ENCODE measurements at regions not wholly inside any gene's neighbourhood (a gene's known extent, or its start where the extent isn't known, plus 50 kb on each side); places are given as distances from the start of the nearest gene placed in this dataset.

- DNase-seq: no peak
Measured at GRCh38 chr12:124423761-124424515, 129.0 kb downstream of the RFLNA start.

DNA sequence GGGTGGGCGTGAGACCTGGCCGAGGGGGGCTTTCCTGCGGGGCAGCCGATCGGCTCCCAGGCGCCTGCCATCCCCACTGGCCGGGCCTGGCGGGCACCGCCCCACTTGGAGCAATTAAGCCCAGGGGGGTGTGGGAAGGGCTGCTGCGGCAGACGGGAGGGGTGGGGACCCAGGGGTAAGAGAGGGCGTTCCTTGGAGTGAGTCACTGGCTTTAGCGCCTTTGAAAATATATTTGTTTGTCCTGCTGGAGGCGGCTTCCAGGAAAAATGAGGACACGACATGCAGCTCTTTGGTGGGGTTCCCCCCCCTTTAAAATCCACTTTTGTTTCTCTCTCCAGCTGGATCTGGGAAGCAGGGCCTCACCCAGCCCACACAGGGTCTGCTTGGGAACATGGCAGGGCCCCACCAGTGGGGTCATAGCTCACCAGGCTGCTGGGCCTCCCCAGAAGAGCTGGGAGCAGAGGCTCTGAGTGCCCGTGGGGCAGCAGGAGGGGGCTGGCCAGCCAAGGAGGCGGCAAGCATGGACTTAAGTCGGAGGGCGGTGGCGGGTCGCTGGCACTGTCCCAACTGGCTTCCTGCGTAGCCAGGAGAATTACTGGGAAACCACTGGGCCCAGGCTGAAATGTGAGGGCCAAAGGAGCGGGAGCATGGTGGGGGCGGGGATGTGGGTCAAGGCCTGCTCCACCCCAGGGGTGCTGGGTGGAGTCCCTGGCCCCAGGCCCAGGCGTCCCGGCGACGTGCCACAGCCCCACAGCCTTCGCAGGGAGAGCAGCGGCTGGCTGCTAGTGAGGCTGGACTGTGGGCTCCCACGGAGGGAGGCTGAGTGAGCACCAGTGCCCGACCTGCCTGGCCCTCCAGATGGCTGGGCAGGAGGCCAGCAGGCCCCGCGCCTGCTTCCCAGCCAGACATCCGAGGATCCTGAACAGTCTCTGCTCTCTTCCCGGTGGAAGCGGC lies 128.0 kb downstream of the RFLNA start:
- no peak for DNase-seq

- DNase-seq: no peak
Measured at GRCh38 chr12:124422142-124422569, 127.3 kb downstream of the RFLNA start.

DNA sequence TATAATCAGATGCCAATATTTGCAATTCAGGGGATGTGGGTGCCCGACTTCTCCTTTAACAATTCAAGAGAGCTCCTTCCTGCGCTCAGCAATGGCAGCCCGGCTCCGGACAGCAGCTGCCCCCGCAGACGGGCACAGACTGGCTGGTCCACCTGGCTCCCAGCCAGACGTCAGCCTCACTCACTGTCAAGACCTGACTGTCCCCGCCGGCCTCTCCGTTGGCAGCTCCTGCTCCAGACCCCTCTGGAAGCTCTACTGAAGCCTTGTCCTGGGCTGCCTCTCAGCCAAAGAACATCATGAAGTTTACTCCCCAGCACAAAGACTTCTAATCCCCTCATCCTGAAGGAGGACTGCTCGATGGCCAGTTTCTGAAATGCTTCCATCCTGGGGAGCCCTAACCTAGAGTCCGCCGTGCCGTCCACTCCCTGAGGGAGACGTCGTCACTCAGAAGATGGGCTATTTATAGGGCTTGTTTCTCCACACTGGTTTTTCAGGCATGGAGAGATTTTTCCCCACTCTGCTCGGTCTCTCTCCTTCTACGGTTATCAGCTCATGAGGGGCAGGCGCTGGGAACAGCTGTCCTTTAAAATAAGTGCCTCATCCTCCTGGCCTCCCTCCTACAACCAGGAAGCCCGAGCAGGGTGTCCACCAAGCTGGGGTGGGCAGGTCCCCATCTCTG lies 126.2 kb downstream of the RFLNA start:
- no peak for DNase-seq

DNA sequence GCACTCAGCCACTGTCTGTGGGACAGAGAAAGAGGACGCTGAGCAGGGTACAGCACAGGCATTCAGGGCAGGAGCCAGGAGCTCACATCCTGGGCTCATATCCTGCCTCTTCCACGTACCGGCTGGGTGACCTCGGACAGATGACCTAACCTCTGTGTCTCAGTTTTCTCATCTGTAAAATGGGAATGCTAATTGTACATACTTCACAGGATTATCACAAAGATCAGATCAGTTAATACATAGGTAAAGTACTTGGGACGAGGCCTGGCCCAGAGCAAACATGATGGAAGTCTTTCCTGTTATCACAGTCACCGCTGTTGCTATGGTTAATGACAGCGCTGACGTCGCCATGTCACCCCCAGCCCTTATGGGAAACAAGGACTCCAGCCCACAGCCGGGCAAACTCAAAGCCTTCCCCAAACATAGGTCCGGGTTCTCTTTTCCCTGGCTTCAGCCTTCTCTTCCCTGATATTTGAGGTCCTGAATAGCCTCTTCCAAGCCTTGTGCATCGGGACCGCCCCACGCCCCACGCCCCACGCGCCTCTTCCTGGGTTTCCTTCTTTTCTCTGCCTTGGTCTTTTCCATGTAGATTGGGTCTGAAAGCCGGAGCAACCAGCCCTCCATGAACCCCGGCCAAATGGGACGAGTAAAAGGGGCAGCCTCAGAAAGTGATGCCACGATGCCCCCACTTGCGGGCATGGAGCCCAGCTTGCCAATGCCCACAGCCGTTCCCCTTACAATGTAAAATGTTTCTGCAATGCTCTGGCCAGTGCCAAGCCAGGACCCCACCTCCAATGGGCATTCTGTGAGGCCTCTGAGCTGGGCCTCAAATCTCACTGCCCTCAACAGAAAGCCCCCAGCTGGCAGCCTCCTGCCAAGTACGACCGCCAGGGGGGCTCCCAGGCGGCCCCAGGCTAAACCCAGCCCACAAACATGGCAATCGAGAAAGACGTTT lies 125.4 kb downstream of the RFLNA start:
- DNase-seq: no peak

DNA sequence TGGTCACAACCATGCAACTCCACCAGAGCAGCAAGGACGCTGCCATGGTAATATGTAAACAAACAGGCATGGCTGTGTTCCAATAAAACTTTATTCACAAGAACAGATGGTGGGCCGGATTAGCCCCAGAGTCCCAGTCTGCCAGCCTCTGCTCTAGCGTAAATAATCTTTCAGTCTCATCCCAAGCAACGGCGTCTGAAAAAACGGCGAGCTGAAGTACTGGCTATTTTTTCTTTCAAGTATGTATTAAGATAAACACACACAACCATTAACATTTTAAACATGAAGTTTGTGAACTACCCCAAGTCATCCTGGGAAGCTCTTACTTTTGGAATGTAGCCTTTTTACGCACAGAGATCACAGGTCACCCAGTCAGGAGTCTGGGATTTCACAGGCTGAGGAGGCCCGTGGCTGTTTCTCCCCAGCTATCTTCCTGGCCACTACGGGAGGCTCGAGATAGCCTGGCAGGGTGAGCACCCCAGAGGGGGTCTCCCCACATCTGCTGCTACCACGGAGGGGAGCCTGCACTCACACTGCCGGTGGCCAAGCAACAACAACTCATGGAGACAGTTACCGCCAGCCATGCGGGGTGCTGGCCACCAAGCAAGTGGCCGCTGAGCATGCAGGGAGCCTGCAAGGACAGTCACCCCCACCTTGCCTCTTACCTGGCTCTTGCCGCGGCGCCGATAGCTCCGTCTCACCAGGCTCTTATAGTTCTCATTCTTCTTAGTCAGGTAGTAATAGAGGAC lies 124.6 kb downstream of the RFLNA start:
- DNase-seq: no peak

DNA sequence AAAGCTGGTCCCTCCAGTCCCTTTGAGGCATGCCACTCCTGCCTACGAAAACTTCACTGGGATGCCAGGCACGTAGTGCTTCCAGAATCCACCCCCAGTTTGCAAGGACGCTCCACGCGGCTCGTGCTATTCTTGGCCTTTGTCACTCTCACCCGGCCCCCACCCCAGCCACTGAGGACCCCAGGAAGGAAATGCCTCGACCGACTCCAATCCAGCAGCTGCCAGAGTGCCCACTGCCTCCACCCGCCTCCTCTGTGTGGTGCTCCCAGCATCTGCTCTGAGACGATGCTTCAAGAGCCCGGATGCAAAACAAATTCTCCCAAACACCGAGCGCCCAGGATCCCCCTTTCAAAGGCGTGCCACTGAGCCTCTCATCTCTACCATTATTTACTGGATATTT lies 123.9 kb downstream of the RFLNA start:
- DNase-seq: no peak

DNA sequence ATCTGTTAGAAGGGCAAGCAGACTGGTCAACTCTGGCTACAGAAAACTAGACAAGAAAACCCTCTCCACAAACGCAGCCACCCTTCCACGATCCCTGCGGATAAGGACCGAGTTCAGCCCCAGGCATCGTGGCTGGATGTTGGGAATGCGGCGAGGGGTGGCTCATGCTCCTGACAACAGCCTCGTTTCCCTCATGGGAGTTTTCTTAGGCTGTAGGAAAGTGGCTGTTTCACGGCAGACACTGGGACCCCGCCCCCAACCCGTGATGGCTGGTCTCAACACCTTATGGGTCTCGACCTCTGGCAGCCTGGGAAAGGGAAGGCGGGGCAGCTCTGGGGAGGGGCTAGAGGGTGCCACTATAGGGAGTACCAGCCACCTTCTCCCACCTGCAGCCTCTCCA lies 123.3 kb downstream of the RFLNA start:
- no peak for DNase-seq

DNA sequence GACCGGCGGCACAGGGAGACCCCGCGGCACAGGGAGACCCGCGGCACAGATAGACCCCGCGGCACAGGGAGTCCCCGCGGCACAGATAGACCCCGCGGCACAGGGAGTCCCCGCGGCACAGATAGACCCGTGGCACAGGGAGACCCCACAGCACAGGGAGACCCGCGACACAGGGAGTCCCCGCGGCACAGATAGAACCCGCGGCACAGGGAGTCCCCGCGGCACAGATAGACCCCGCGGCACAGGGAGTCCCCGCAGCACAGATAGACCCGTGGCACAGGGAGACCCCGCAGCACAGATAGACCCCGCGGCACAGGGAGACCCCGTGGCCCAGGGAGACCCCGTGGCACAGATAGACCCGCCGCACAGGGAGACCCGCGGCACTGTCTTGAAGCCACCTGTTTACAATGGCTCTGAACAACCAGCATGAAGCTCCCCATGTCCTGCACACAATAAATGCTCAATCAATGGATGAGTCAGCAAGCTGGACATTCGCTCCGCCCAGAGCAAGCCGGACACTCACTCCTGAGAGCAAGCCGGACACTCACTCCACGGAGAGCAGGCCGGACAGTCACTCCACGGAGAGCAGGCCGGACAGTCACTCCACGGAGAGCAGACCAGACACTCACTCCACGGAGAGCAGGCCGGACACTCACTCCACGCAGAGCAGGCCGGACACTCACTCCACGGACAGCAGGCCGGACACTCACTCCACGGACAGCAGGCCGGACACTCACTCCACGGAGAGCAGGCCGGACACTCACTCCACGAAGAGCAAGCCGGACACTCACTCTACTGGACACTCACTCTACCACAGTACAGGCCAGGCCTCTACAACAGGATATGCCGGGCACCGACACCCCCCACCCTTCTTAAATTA lies 121.9 kb downstream of the RFLNA start:
- DNase-seq: no peak

- no peak for DNase-seq
Measured at GRCh38 chr12:124415064-124415463, 120.2 kb downstream of the RFLNA start.

DNA sequence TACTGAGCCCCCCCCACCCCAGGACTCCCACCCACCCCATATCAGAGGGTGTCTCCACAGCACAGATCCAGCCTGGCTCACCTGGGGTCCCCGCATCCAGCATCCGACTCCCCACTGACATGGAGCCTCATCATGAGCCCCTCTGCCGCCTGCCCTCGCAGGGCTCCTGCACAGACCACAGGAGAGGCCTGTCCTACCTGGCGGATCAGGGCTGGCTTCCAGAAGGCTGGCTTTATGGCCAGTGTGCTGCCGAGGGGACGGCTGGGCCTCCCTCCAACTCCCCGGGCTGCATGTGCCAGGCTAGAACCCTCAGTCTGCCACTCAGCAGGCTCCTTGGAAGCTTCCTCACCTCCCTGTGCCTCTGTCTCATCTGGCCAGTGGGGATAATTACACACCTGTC lies 119.0 kb downstream of the RFLNA start:
- DNase-seq: no peak

- DNase-seq: no peak
Measured at GRCh38 chr12:124413401-124413800, 118.5 kb downstream of the RFLNA start.

GRCh38 chr12:124412646-124413015 lies 117.7 kb downstream of the RFLNA start:
- DNase-seq: no peak

GRCh38 chr12:124411953-124412645 lies 117.2 kb downstream of the RFLNA start:
- DNase-seq: no peak

GRCh38 chr12:124411281-124411878 lies 116.5 kb downstream of the RFLNA start:
- DNase-seq: no peak

- no peak for DNase-seq
Measured at GRCh38 chr12:124410354-124411175, 115.7 kb downstream of the RFLNA start.

- no peak for DNase-seq
Measured at GRCh38 chr12:124408822-124409517, 114.1 kb downstream of the RFLNA start.

DNA sequence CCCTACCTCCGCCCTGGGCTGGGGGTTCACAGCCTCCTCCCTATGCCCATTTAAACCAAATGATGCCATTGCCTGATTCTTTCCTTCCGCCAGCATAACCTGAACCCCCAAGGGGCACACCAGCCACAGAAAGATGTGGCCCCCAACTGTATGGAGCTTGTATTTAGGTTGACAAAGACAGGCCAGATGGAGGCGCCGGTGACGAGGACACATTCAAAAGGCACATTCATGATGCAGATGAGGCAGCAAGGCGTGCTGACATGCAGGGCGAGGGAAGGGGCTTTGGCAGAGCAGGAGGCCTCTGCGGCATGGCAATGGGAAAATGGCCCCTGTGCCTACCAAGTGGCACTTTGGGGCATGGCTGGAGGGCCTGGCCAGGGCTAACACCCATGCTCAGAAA lies 112.2 kb downstream of the RFLNA start:
- DNase-seq: no peak

All from NCI-H774 (cell line).